Neural progenitor cell (in vitro differentiated cells): ENCODE measurements at regions not wholly inside any gene's neighbourhood (a gene's known extent, or its start where the extent isn't known, plus 50 kb on each side); places are given as distances from the start of the nearest gene placed in this dataset.

Experiments
- CTCF ChIP-seq: fragments of 200-600 bp; sonication (generic); IDR thresholded peaks from 2 replicates; pipeline ENCODE4 v1.5.1; 2017; ENCODE audit warnings: antibody characterized with exemption, mild to moderate bottlenecking
- EZH2 ChIP-seq: fragments of 200-600 bp; sonication (generic); IDR thresholded peaks from 2 replicates; pipeline ENCODE4 v1.6.1; 2017; ENCODE audit warnings: antibody characterized with exemption, mild to moderate bottlenecking, moderate library complexity

DNA sequence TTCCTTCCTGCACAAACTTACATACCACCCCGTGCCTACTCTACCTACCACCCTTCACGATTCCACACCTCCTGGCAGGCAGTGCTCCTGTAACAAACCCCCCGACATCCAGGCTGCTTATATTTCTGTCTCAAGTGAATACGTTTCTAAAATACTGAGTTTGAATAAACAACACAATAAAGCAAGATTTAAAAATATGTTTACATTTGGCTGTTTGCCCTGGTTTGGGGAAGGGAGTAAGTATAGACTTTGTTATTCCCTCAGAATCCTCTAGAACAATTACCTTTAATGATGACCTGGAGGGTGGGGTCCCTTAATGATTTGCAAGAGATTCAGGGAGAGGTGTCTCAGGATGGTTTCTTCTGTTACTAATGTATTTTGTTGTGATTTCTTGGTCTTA is 402.6 kb upstream of the TBL1XR1 start:
- no peak for TF ChIP-seq CTCF
- TF ChIP-seq EZH2 = no peak
